ENCODE measurements at regions not wholly inside any gene's neighbourhood (a gene's known extent, or its start where the extent isn't known, plus 50 kb on each side); places are given as distances from the start of the nearest gene placed in this dataset.
A peak's percentile ranks its signal among the peaks of the same experiment; 100 is the strongest.

GRCh38 chr3:184466413-184466960, 86.6 kb downstream of the CHRD start:
- Histone ChIP-seq H3K4me1 (replicated peaks; ENCODE audit: insufficient read depth) (no peaks in the 10 kb centered on the region), H3K79me2 (ENCODE audit: low read depth) (no peaks in the 10 kb centered on the region), H3F3A (ENCODE audit: insufficient read depth, low read depth) (no peaks in the 10 kb centered on the region), H3K27ac (no peak overlapping the region), H3K27me3 (ENCODE audit: insufficient read depth, low read depth) (peaks cover 10% of the 10 kb centered on the region; the same call in 1 of the 2 replicates), H4K20me1 (ENCODE audit: insufficient read depth) (no peaks in the 10 kb centered on the region), H3K36me3 (ENCODE audit: low read depth) (no peaks in the 10 kb centered on the region), H3K4me2 (no peak overlapping the region), H3K9me3 (ENCODE audit: insufficient read depth, low read depth) (no peaks in the 10 kb centered on the region), H3K4me3 (no peak overlapping the region), H3K9me2 (ENCODE audit: insufficient read depth) (no peaks in the 10 kb centered on the region), H2AFZ (no peak overlapping the region)
- POLR2A ChIA-PET (ENCODE audit: unreplicated experiment) = interaction anchor here (0.6 kb wide), 2 partner anchors 95 to 1585 kb away, joined by 3 to 8 read pairs; no protein-coding TSS in a partner anchor
- CTCF ChIA-PET = interaction anchor here (0.7 to 1.2 kb wide), 2 partner anchors 95 to 100 kb away, joined by 4 to 5 read pairs; no protein-coding TSS in a partner anchor
- BruUV-seq (replicated peaks) = no TSS peak
- peak in 1 of 2 experiments; percentile 31 for DNase-seq
- intact Hi-C loops (cut with micrococcal nuclease; ENCODE audit: unreplicated experiment) = loop anchor here (5.0 kb wide), 1 partner anchor 46 kb away; no protein-coding TSS in a partner anchor
- no peak for TF ChIP-seq CTCF (conservative IDR thresholded peaks at IDR 0.05)
- TF ChIP-seq EZH2 (IDR thresholded peaks at IDR 0.05; ENCODE audit: low read depth) = no peak

- CTCF ChIA-PET = interaction anchor here (1.2 kb wide), 1 partner anchor 95 kb away, joined by 5 read pairs; no protein-coding TSS in a partner anchor
Observed at GRCh38 chr3:184467171-184467570, 87.3 kb downstream of the CHRD start.

GRCh38 chr3:184470551-184470950, 90.7 kb downstream of the CHRD start:
- peaks cover 46% of the 10 kb centered on the region for H3K27me3 ChIP-seq (ENCODE audit: insufficient read depth, low read depth)
- H3K4me2 ChIP-seq = no peak overlapping the region
- H2AFZ ChIP-seq = no peak overlapping the region
- H3K4me3 ChIP-seq = no peak overlapping the region
- no peak overlapping the region for H3K27ac ChIP-seq
- TF ChIP-seq EZH2 (IDR thresholded peaks at IDR 0.05; ENCODE audit: low read depth) (no peak), CTCF (conservative IDR thresholded peaks at IDR 0.05) (no peak)
- ChIA-PET POLR2A (ENCODE audit: unreplicated experiment) (no interaction called here), CTCF (no interaction called here)
- H3F3A ChIP-seq (ENCODE audit: insufficient read depth, low read depth) = no peaks in the 10 kb centered on the region
- no peaks in the 10 kb centered on the region for H3K36me3 ChIP-seq (ENCODE audit: low read depth)
- H3K79me2 ChIP-seq (ENCODE audit: low read depth) = no peaks in the 10 kb centered on the region
- DNase-seq = no peak
- H3K9me2 ChIP-seq (ENCODE audit: insufficient read depth) = no peaks in the 10 kb centered on the region
- H3K4me1 ChIP-seq (replicated peaks; ENCODE audit: insufficient read depth) = no peaks in the 10 kb centered on the region
- no TSS peak for BruUV-seq (replicated peaks)
- H3K9me3 ChIP-seq (ENCODE audit: insufficient read depth, low read depth) = no peaks in the 10 kb centered on the region
- no peaks in the 10 kb centered on the region for H4K20me1 ChIP-seq (ENCODE audit: insufficient read depth)
- intact Hi-C loops (cut with micrococcal nuclease; ENCODE audit: unreplicated experiment) = no loop called here

More at GRCh38 chr3:184467171-184467570, 87.3 kb downstream of the CHRD start:
- Histone ChIP-seq H2AFZ (no peak overlapping the region), H3K27me3 (ENCODE audit: insufficient read depth, low read depth) (peaks cover 15% of the 10 kb centered on the region; the same call in 1 of the 2 replicates), H3K4me2 (no peak overlapping the region), H3K36me3 (ENCODE audit: low read depth) (no peaks in the 10 kb centered on the region), H3K4me3 (no peak overlapping the region), H3K9me2 (ENCODE audit: insufficient read depth) (no peaks in the 10 kb centered on the region), H3K4me1 (replicated peaks; ENCODE audit: insufficient read depth) (no peaks in the 10 kb centered on the region), H4K20me1 (ENCODE audit: insufficient read depth) (no peaks in the 10 kb centered on the region), H3F3A (ENCODE audit: insufficient read depth, low read depth) (no peaks in the 10 kb centered on the region), H3K9me3 (ENCODE audit: insufficient read depth, low read depth) (no peaks in the 10 kb centered on the region), H3K27ac (no peak overlapping the region), H3K79me2 (ENCODE audit: low read depth) (no peaks in the 10 kb centered on the region)
- no TSS peak for BruUV-seq (replicated peaks)
- DNase-seq = no peak
- intact Hi-C loops (cut with micrococcal nuclease; ENCODE audit: unreplicated experiment) = loop anchor here (5.0 kb wide), 1 partner anchor 45 kb away; no protein-coding TSS in a partner anchor
- TF ChIP-seq CTCF (conservative IDR thresholded peaks at IDR 0.05) (no peak), EZH2 (IDR thresholded peaks at IDR 0.05; ENCODE audit: low read depth) (no peak)
- POLR2A ChIA-PET (ENCODE audit: unreplicated experiment) = no interaction called here

All from PC-9 (cell line).